H1 (cell line): ENCODE measurements at regions not wholly inside any gene's neighbourhood (a gene's known extent, or its start where the extent isn't known, plus 50 kb on each side); places are given as distances from the start of the nearest gene placed in this dataset.

Source experiments
- ASH2L ChIP-seq: fragments of 200-600, 300-600 bp; sonication (generic); IDR thresholded peaks from one replicate; pipeline ENCODE4 v1.7.1; 2017; ENCODE audit warnings: low read length
- CEBPB ChIP-seq: IDR thresholded peaks from 2 replicates; pipeline ENCODE4 v1.6.1; 2012; ENCODE audit warnings: low read depth, low read length
- GABPA ChIP-seq: IDR thresholded peaks from 2 replicates; pipeline ENCODE4 v1.6.1; 2011; ENCODE audit warnings: mild to moderate bottlenecking, low read length, moderate library complexity, borderline replicate concordance; ENCODE audit not compliant: insufficient read depth
- KDM5A ChIP-seq: fragments of 200-600 bp; IDR thresholded peaks from 2 replicates; pipeline ENCODE4 v1.7.1; 2012; ENCODE audit warnings: mild to moderate bottlenecking, low read length, inconsistent platforms, mixed read lengths
- SAP30 ChIP-seq: fragments of 300-600 bp; sonication (generic); IDR thresholded peaks from 2 replicates; pipeline ENCODE4 v1.7.1; 2012; ENCODE audit warnings: low read length, moderate library complexity, mild to moderate bottlenecking, inconsistent platforms; ENCODE audit not compliant: insufficient read depth, insufficient replicate concordance
- SIX5 ChIP-seq: IDR thresholded peaks from 2 replicates; pipeline ENCODE4 v1.6.1; 2011; ENCODE audit warnings: mild to moderate bottlenecking, low read depth, low read length
- SRF ChIP-seq: IDR thresholded peaks from 2 replicates; pipeline ENCODE4 v1.6.1; 2011; ENCODE audit warnings: mild to moderate bottlenecking, low read depth, low read length, moderate library complexity

DNA sequence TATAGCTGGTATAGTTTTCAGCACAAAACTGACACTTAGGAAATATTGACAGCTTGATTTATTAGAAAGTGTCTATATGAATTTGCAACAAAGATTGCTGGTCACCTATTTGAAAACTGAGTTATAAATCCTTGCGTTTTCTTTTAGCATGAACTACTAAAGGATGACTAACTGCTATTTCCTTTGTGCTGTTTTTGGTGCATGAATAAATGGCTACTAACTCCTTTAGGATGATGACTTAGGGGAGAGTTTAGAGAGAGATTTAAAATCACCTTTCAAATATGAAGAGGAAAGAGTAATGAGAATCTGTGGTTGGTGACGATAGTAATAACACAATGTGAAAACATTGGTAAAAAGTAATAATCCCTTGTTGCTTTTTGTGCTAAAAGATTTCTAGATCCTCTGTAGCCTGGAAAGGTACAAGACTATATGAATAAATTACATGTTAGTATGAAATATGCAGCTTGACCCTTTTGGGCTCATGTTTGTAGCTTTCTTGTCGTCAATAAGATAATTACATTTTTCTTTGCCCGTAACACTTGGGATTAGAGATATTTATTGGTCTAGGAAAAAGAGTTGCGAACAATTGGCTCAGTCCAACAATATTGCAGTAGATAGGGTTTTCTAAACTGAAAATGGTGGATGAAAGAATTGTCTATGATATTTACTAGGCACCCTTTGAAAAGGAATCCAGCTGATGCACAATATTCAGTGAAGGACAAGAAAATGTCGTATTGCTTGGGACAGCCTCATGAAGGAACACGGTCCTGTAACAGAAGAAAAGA, 453.0 kb downstream of the ADAMTS20 start (continued):
- TF ChIP-seq SRF (no peak), KDM5A (no peak), CEBPB (no peak), GABPA (no peak), SAP30 (no peak), ASH2L (no peak), SIX5 (no peak)
- TF ChIP-seq, all 59 proteins: peak for 0
